C4-2B (cell line): ENCODE measurements at regions not wholly inside any gene's neighbourhood (a gene's known extent, or its start where the extent isn't known, plus 50 kb on each side); places are given as distances from the start of the nearest gene placed in this dataset.
A peak's percentile ranks its signal among the peaks of the same experiment; 100 is the strongest.
"Not testable (repeated sequence)": the region's sequence is repeated elsewhere in the genome, so short reads cannot be mapped to it uniquely, and the experiment has no call there.

Experiments
- H3K27ac ChIP-seq: fragments of 450-650 bp; 2 replicates; pipeline ENCODE4 v1.5.1; 2017
- ZFX ChIP-seq: fragments of 450-650 bp; IDR thresholded peaks from 2 replicates; pipeline ENCODE4 v1.6.1; 2017
- TF ChIP-seq, protein P1 (sequence below): fragments of 450-650 bp; conservative IDR thresholded peaks from 2 replicates; pipeline ENCODE4 v1.5.1; 2017; ENCODE audit warnings: mild to moderate bottlenecking

DNA sequence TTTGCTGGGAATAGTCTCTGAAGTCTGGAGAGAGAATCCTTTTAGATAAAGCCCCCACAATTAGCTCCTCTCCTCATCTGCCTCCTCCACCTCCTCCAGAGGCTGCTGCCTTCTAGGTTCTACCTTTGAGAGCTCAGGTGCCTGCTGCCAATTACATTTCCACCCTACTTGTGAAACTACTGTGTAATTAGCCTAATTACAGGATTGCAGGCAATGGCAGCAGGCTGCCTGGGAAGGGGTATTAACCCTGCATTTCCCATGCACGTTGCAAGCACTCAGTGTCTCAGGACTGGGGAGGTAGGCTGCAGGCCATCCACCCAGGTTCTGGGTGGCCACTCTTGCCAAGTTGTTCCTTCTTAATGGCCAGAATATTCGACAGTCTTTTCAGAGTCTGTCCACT, 215.6 kb upstream of the ZNF217 start:
- H3K27ac ChIP-seq: no peak overlapping the region
- TF ChIP-seq ZFX: no peak
- TF ChIP-seq, protein P1, sequence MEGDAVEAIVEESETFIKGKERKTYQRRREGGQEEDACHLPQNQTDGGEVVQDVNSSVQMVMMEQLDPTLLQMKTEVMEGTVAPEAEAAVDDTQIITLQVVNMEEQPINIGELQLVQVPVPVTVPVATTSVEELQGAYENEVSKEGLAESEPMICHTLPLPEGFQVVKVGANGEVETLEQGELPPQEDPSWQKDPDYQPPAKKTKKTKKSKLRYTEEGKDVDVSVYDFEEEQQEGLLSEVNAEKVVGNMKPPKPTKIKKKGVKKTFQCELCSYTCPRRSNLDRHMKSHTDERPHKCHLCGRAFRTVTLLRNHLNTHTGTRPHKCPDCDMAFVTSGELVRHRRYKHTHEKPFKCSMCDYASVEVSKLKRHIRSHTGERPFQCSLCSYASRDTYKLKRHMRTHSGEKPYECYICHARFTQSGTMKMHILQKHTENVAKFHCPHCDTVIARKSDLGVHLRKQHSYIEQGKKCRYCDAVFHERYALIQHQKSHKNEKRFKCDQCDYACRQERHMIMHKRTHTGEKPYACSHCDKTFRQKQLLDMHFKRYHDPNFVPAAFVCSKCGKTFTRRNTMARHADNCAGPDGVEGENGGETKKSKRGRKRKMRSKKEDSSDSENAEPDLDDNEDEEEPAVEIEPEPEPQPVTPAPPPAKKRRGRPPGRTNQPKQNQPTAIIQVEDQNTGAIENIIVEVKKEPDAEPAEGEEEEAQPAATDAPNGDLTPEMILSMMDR: no peak

DNA sequence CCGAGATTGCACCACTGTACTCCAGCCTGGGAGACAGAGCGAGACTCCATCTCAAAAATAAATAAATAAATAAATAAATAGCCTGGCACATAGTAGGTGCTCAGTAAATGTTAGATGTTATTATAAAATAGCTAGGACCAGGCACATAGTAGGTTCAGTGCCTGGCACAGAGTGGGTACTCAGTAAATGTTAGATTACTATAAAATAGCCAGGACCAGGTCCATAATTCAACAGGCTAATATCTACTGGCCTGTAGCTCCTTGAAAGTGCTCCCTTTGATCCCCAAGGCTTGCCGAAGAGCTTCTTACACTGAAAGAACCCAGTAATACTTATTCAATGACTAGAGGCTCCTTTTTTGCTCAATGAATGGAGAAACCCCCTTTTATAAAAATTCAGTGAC, 215.1 kb upstream of the ZNF217 start:
- TF ChIP-seq, protein P1: no peak
- no peak for TF ChIP-seq ZFX

DNA sequence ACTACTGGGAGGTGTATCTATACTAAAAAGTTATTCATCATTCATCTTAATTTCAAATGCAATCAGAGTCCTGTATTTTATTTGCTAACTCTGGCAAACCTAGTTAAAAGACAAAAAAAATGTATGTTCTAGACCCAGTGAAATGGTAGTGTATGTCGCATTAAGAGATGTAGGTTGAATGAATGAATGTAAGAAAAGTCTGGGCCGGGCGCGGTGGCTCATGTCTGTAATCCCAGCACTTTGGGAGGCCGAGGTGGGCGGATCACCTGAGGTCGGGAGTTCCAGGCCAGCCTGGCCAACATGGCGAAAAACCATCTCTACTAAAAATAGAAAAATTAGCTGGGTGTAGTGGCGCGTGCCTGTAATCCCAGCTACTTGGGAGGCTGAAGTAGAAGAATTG, 214.7 kb upstream of the ZNF217 start:
- H3K27ac ChIP-seq: not testable (repeated sequence)

More for the DNA sequence above, 215.1 kb upstream of the ZNF217 start:
- H3K27ac ChIP-seq: no peak overlapping the region

DNA sequence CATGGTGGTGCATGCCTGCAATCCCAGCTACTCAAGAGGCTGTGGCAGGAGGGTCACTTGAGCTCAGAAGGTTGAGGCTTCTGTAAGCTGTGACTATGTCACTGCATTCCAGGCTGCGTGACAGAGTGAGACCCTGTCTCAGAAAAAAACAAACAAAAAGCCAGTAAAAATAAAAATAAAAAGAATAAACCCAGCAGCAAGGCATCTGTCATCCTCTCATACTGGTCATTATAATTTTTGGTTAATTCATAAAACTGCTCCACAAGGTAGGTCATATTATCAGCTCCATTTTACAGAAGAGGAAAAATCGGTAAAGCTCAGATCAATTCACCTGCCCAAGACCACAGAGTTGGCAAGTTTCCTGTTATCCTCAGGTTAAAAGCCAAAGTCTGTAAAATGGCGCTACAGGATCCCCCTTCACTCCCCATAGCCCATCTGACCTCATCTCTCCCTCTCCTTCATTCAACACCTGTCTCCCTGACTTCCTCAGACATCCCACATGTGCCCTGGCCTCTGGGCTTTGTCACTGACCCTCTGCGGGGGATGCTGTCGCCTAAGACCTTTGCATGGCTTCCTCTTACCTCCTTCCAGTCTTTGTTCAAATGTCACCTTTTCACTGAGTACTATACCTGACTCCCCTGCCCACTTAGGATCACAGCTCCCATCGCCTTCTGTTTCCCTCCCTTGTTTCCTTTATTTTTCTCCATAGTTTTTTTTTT, 213.2 kb upstream of the ZNF217 start:
- TF ChIP-seq ZFX: no peak
- TF ChIP-seq, protein P1: no peak
- no peak overlapping the region for H3K27ac ChIP-seq

DNA sequence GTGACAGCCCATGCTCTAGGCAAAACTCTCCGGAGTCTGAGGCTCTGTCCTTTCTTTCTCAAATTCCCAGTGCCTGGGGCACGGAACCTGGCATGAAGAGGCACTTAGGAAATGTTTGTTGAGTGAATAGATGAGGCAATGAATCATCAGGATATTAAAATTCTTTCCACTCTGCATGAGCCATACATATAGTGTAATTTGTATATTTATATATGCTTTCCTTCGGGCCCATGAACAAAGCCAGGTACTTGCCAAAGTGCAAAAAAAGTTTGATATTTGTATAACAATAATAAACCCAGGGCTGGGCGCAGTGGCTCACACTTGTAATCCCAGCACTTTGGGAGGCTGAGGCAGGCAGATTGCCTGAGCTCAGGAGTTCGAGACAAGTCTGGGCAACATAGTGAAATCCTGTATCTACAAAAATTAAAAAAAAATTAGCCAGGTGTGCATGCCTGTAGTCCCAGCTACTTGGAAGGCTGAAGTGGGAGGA, 212.3 kb upstream of the ZNF217 start:
- peak overlapping the region; percentile 27 for H3K27ac ChIP-seq
- TF ChIP-seq, protein P1: no peak
- TF ChIP-seq ZFX: no peak

DNA sequence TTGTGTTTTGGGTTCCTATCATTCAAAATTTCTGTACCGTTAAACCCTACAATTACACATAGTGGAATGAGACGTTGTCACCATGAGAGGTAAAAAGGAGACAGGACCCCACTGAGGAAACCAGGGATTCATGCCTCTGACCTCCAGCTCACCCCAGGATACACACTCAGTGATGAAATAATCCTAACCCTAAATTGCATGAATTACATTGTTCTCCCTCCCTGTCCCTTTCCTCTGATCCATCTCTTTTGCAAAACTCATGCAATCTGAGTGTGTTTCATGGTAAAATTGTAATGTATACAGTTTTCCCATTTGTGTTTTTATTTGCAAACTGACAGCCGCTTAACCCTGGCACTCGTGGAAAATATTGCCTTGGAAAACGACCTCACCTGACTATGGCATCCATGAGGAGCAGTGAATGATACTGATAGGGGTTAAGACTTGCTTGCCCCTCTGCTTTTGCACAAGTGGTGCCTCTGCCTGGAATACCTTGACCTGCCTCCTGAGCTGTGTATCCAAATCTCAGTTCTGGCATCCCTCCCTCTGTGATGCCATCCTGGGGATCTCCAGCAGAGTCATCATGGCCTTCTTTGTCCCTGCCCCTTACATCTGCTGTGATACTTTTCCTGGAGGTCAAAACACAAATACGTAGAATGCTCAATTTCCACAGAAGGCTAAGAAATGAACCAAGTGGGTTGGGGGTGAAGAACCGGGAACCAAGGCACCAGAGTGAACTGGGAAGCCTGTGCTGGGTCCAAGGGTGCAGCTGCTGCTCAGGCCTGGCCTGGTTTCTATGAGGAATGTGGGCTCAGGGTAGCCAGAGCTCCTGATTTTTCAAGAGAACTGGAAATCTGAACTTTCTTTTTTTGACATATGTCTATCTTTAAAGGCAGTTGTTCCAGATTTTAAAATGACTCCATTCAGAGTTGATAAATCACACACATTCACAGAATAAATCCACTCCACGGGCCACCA, 211.6 kb upstream of the ZNF217 start:
- peak overlapping the region; percentile 27 for H3K27ac ChIP-seq
- TF ChIP-seq ZFX: no peak
- TF ChIP-seq, protein P1: no peak

DNA sequence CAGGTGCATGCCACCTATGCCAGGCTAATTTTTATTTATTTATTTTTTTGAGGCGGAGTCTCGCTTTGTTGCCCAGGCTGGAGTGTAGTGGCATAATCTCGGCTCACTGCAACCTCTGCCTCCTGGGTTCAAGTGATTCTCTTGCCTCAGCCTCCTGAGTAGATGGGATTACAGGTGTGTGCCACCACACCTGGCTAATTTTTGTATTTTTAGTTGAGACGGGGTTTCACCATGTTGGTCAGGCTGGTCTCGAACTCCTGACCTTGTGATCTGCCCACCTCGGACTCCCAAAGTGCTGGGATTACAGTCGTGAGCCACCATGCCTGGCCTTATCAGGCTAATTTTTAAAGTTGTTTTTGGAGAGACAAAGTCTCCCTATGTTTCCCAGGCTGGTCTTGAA, 210.7 kb upstream of the ZNF217 start:
- H3K27ac ChIP-seq: not testable (repeated sequence)

DNA sequence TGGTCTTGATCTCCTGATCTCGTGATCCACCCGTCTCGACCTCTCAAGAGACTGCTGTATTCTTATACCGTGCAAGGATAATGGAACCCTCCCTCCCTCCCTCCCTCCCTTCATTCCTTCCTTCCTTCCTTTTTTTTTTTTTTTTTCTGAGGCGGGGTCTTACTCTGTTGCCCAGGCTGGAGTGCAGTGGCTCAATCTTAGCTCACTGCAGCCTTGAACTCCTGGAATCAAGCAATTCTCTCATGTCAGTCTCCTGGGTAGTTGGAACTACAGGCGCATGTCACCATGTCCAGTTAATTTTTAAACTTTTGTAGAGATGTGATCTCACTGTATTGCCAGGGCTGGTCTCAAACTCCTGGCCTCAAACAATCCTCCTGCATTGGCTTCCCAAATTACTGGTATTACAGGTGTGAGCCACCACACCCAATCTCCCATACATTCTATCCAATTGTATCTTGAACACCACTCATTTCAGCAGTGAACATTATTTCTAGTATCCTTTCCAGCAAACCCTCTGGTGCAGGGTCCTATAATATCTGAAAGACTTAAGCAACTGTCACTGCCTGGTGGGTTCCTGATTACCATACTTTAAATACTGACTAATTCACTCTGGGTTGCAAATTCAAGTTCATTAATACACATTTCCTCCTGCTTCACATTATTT, 210.0 kb upstream of the ZNF217 start:
- no peak overlapping the region for H3K27ac ChIP-seq
- TF ChIP-seq ZFX: no peak
- TF ChIP-seq, protein P1: no peak
